ENCODE measurements at regions not wholly inside any gene's neighbourhood (a gene's known extent, or its start where the extent isn't known, plus 50 kb on each side); places are given as distances from the start of the nearest gene placed in this dataset.
"Not testable (repeated sequence)": the region's sequence is repeated elsewhere in the genome, so short reads cannot be mapped to it uniquely, and the experiment has no call there.

DNA sequence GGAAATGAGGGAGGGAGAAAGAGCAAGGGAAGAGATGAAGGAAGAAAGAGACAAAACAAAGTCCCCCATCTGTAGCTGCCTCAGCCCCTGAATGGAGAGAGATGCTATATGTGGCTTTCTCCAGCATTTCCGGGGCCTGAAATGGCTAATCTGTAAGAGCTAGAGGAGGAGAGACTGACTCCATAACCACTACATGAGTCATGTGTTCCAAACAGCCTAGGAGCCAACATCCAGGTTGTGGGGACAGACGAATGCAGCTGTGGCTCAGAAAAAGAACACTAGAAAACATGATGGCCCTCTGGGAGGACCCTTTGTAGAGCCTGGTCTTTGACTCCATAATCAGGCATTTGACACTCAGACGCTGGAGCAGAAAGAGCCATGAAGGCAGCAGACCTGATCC, 292.0 kb upstream of the ZNF507 start:
- Mint-ChIP-seq H3K9me3 (no peaks in the 10 kb centered on the region), H3K36me3 (no peaks in the 10 kb centered on the region), H3K27ac (no peak overlapping the region), H3K4me1 (no peaks in the 10 kb centered on the region), H3K27me3 (no peaks in the 10 kb centered on the region), H3K4me3 (no peak overlapping the region)

DNA sequence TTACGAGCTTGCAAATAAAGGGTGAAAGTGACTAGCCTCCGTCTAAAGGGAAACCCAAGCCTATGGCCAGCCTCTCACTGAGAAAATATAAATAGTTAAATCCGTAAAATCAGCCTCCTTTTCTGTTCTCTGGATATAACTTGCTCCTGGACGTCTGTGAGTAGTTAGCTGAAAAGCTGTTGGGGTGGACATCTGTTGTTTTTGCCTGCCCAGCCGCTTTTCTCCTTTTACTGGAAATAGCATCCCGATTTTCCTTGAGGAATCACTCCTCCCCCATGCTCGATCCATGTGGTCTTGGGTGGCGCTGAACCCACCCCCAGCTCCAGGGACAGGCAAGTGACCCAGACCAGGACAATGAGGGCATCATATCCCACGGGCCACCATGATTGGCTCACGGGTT, 291.5 kb upstream of the ZNF507 start:
- Mint-ChIP-seq H3K9me3 (no peaks in the 10 kb centered on the region), H3K27me3 (no peaks in the 10 kb centered on the region), H3K36me3 (no peaks in the 10 kb centered on the region), H3K4me1 (no peaks in the 10 kb centered on the region), H3K4me3 (no peak overlapping the region), H3K27ac (no peak overlapping the region)

DNA sequence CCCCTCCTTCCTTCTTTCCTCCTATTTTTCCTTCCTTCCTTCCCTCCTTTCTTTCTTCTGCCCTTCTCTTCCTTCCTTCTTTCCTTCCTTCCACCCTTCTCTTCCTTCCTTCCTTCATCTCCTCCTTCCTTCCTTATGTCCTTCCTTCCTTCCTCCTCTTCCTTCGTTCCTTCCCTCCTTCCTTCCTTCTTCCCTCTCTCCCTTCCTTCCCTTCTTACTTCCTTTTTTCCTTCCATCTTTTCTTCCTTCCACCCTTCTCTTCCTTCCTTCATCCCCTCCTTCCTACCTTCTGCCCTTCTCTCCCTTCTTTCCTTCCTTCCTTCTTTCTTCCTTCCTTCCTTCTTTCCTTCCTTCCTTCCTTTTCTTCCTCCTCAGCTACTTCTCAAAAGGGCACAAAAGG, 287.3 kb upstream of the ZNF507 start:
- Mint-ChIP-seq H3K4me3 (no peak overlapping the region), H3K4me1 (no peaks in the 10 kb centered on the region), H3K27me3 (no peaks in the 10 kb centered on the region), H3K27ac (no peak overlapping the region), H3K36me3 (no peaks in the 10 kb centered on the region), H3K9me3 (no peaks in the 10 kb centered on the region)

DNA sequence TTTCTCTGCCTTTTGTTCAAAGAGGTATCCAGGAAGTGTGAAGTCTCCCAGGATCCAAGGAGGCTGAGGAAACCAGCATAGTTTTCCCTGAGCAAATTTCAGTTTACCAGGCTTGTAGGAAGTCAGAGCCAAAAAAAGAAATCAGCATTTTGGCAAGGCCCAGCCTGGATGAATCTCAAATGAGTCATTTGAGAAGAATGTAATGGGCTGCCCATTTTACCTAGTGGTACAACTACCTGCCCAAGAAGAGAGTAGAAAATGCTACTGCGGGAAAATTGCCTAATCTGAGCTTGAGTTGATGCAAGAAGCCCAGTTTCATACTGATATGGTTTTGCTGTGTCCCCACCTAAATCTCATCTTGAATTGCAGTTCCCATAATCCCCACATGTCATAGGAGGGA, 284.1 kb upstream of the ZNF507 start:
- Mint-ChIP-seq H3K4me3 (no peak overlapping the region), H3K4me1 (no peaks in the 10 kb centered on the region), H3K9me3 (no peaks in the 10 kb centered on the region), H3K27ac (no peak overlapping the region), H3K36me3 (no peaks in the 10 kb centered on the region), H3K27me3 (no peaks in the 10 kb centered on the region)

DNA sequence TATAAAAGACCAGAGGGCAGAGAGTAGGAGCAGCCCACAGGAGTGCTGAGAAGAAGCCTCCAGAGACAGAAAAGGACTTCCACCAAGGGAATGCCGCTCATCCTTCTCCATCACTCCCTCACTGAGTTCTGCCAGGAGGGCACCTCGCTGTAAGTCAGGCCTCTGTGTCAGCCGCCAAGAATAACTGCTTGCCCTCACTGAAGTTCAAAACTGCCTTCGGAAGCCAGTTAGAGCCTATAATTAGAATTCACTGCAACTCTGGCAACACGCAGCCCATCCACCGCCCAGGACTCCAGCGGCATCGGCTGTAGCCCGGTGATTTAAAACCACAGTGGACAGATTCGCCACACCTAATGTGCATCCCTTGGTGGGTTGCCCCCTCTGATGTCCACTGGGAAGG, 281.8 kb upstream of the ZNF507 start:
- Mint-ChIP-seq H3K4me1 (no peaks in the 10 kb centered on the region), H3K27ac (no peak overlapping the region), H3K36me3 (no peaks in the 10 kb centered on the region), H3K4me3 (no peak overlapping the region), H3K27me3 (no peaks in the 10 kb centered on the region), H3K9me3 (no peaks in the 10 kb centered on the region)

DNA sequence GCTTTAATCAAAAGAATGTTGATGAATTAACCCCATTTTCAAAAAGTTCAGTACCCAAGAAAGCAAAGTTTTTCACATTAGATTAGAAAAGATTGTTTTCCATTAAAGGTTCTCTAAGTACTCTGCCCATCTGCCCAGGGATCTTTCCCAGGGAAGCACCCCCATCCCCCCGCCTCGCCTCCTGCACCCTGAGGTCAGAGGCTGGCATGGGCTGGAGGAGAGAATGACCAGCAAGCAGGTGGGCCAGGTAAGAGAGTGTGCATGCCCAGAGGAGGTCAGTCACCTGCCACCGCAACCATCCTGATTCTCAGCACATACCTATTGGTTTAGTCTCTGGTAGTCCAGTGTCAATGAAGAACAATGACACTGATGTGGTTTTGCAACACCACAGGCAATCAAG, 279.4 kb upstream of the ZNF507 start:
- Mint-ChIP-seq H3K27me3 (no peaks in the 10 kb centered on the region), H3K4me1 (no peaks in the 10 kb centered on the region), H3K9me3 (no peaks in the 10 kb centered on the region), H3K4me3 (no peak overlapping the region), H3K36me3 (no peaks in the 10 kb centered on the region), H3K27ac (no peak overlapping the region)

DNA sequence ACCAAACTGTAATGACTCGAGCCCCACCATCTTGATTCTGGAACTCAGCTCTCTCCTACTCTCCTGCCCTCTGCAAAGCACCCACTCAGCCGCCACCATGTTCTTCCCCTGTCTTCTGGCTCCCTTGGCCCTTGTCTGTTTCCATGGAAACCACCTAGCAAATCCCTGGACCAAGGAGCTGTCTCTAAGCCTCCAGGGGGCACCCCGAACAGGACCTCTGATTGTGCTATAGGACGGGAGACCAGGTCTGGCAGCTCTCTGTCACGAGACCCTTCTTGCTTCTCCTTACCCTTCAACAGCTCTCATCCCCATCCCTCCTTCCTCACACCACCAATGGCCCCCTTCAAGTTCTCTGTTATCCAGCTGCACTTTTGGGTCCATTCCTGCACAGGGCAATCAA, 277.7 kb upstream of the ZNF507 start:
- H3K36me3 Mint-ChIP-seq = no peaks in the 10 kb centered on the region
- H3K4me3 Mint-ChIP-seq = no peak overlapping the region
- H3K4me1 Mint-ChIP-seq = no peaks in the 10 kb centered on the region
- H3K27me3 Mint-ChIP-seq = no peaks in the 10 kb centered on the region
- H3K27ac Mint-ChIP-seq = no peak overlapping the region
- H3K9me3 Mint-ChIP-seq = no peaks in the 10 kb centered on the region

DNA sequence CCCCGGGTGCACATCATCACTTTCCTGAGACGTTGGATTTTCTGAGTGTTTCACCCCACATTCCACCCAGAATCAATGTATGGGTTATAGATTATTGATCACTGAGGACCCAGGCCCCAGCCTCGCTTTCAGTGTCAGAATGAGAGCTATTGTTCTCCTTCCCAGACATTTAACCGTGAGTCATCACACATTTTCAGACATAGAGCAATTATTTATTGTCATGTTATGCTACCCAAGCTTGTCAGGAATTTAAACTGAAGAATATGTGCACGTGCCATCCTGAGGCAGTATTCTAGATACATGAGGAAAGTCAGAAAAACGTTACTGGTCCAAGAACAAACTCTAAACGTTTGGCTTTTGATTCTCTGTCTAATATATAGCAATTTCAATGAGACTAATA, 276.6 kb upstream of the ZNF507 start:
- Mint-ChIP-seq H3K4me3 (no peak overlapping the region), H3K36me3 (no peaks in the 10 kb centered on the region), H3K9me3 (no peaks in the 10 kb centered on the region), H3K4me1 (no peaks in the 10 kb centered on the region), H3K27me3 (no peaks in the 10 kb centered on the region), H3K27ac (no peak overlapping the region)

DNA sequence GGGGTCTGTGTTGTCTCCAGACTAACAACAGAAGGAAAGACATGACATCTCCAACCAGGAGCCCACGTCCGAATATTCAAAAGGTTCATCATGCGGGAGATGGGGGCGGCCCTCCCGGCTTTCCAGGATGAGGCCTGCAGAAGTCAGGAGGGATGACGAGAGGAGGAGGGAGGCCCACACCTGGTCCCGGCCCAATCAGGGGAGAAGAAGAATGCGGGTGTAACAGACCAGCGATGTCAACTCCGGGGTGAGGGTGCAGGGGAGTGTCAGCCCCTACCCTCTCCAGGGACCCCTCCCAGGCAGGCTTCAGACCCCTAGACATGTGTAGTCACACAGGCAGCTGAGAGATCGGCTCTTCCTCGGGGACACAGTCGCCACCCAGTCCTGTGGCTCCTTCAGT, 275.3 kb upstream of the ZNF507 start:
- Mint-ChIP-seq H3K4me3 (no peak overlapping the region), H3K9me3 (no peaks in the 10 kb centered on the region), H3K27me3 (no peaks in the 10 kb centered on the region), H3K4me1 (no peaks in the 10 kb centered on the region), H3K27ac (no peak overlapping the region), H3K36me3 (no peaks in the 10 kb centered on the region)

DNA sequence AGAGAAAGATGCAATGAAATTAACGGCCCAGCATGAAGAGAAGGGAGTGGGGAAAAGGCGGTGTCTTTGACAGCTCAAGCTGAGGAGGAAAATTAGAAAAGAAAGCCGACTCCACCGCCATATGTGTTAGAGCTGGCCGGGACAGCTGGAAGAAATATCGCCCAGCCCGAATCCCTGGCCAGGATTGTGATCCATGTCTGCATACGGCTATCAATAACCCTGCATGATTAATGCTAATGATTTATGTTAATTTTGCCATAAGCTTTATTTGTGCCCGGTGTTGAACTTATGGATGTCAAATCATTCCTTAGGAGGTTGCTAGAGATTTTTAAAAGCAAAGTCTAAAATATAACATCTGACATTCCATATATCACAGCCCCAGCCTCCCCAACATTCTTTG, 263.4 kb upstream of the ZNF507 start:
- Mint-ChIP-seq H3K36me3 (no peaks in the 10 kb centered on the region), H3K9me3 (peaks cover 7% of the 10 kb centered on the region), H3K4me3 (no peak overlapping the region), H3K4me1 (no peaks in the 10 kb centered on the region), H3K27ac (no peak overlapping the region), H3K27me3 (no peaks in the 10 kb centered on the region)

DNA sequence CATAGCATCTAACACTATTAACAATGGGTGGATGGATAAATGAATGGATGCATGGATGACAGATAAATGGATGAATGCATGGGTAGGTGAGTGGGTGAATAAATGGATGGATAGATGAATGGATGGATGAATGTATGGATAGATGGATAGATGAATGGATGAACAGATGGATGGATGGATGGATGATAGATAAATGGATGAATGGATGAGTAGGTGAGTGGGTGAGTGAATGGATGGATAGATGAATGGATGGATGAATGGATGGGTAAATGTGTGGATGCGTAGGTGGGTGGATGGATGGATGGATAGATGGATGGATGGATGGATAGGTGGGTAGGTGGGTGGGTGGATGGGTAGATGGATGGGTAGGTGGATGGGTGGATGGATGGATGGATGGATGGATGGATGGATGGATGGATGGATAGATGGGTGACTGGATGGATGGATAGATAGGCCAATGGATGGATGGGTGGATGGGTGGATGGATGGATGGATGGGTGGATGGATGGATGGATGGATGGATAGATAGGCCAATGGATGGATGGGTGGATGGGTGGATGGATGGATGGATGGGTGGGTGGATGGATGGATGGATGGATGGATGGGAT, 260.6 kb upstream of the ZNF507 start:
- not testable (repeated sequence) for H3K4me3 Mint-ChIP-seq, H3K27ac Mint-ChIP-seq, H3K36me3 Mint-ChIP-seq, H3K9me3 Mint-ChIP-seq, H3K27me3 Mint-ChIP-seq, H3K4me1 Mint-ChIP-seq

DNA sequence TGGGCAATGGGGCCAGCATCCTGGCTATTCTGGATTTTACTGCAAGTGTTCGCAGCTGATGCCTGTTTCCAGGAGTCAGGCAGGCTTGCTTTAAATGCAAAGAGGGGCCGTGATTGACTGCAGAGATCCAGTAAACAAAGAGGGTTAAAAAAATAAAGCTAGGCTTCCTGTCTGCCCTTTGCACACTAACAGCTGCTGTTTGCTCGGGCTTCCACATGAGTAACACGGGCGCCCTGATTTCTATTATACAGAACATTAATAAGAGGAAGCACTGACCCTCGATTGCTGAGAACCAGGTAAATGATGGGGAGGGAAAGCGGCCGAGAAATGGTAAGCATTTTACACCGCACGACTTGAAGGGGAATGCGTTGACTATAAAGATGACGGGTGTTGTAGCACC, 254.2 kb upstream of the ZNF507 start:
- Mint-ChIP-seq H3K9me3 (no peaks in the 10 kb centered on the region), H3K4me1 (no peaks in the 10 kb centered on the region), H3K4me3 (no peak overlapping the region), H3K36me3 (no peaks in the 10 kb centered on the region), H3K27ac (no peak overlapping the region), H3K27me3 (no peaks in the 10 kb centered on the region)

DNA sequence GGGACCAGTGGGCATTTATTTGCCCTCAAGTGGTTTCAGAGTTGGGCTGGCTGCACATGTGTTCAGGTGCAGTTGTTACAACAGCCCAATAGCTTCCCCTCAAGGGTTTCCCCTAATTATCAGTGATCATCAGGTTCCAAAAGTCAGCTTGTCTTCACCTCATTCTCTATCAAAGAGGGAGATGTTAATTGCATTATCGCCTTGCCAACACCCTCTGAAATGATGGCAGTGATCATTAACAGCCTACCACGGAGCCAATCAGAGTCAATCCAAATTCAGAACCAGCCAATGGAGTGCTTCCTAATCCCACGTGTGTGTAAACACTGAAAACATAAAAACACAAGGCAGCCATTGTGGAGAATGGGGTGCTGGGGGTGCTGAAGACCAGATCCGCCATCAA, 248.4 kb upstream of the ZNF507 start:
- Mint-ChIP-seq H3K4me3 (no peak overlapping the region), H3K4me1 (no peaks in the 10 kb centered on the region), H3K36me3 (no peaks in the 10 kb centered on the region), H3K9me3 (peaks cover 6% of the 10 kb centered on the region), H3K27ac (no peak overlapping the region), H3K27me3 (peaks cover 2% of the 10 kb centered on the region)

DNA sequence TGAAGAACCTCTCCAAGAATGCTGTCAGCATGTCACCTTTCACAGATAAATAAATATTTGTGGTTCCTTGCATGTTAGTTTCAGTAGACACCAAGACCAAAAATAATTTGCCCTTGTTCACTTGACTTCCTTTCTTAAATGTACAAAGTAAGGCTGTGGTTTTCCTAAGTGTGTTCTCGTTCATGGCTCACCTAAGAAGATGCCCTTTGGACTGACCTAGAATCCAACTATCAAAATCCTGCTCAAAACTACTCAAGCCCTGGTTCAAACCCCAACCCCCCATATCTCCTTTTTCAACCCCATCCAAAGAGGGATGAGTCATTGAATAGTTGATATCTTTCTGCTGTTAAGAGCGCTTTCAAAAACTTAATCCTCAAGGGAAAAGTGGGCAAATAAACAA, 247.8 kb upstream of the ZNF507 start:
- peaks cover 3% of the 10 kb centered on the region for H3K27me3 Mint-ChIP-seq
- no peaks in the 10 kb centered on the region for H3K36me3 Mint-ChIP-seq
- H3K4me1 Mint-ChIP-seq = no peaks in the 10 kb centered on the region
- H3K9me3 Mint-ChIP-seq = peaks cover 6% of the 10 kb centered on the region
- no peak overlapping the region for H3K4me3 Mint-ChIP-seq
- no peak overlapping the region for H3K27ac Mint-ChIP-seq

DNA sequence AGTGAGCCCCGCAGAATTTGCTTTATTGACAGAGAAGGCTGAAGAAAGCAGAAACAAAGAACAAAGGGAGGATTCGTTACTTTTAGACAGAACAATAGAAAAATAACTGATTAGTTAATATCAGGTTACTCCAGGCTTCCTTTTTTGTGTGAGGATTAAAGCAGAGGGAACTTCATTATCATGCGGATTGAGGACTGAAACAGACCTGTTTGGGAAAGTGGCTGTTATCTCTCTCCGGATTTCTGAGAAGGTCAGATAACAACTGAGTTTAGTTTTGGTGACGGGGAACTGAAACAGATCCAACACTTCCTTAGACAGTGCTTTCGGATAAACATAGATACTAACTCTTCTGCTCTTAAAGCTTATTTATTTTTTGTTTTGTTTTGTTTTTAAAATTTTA, 246.4 kb upstream of the ZNF507 start:
- Mint-ChIP-seq H3K4me3 (no peak overlapping the region), H3K4me1 (no peaks in the 10 kb centered on the region), H3K27me3 (peaks cover 10% of the 10 kb centered on the region), H3K27ac (no peak overlapping the region), H3K36me3 (no peaks in the 10 kb centered on the region), H3K9me3 (peaks cover 6% of the 10 kb centered on the region)

DNA sequence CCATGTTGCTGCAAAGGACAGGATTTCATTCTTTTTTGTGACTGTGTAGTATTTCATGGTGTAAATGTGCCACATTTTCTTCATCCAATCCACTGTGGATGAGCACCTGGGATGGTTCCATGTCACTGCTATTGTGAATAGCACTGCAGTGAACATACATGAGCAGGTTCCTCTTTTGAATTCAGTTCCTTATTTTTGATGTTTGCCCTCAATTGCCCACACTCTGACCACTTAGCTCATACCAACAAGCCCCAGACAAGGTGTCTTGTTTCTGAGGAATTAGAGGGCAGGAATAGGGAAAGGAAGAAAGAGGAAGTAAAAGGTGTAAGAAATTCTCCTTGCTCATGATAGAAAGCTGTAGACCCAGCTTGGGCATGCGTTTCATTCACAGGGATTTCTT, 244.2 kb upstream of the ZNF507 start:
- Mint-ChIP-seq H3K27me3 (peaks cover 17% of the 10 kb centered on the region), H3K4me1 (no peaks in the 10 kb centered on the region), H3K27ac (no peak overlapping the region)

DNA sequence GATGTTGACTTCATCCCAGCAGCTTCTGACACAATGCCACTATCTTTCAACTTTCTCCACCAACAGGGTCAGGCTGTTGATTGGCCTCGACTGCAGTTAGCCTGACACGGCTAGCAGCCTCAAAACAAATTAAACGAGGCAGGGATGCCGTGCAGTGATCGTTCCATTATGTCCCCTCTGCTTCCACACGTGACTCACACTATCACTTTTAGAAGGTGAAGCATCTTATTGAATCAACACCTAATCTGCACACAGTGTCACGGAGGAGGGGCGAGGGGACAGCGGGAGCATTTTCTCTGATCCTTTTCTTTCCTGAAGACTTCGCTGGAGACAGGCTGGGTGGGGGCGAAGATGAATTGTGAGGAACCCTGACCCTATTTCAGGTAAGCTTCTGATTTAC, 241.9 kb upstream of the ZNF507 start:
- Mint-ChIP-seq H3K27ac (no peak overlapping the region), H3K36me3 (no peaks in the 10 kb centered on the region), H3K9me3 (peaks cover 3% of the 10 kb centered on the region), H3K4me3 (no peak overlapping the region), H3K27me3 (peaks cover 19% of the 10 kb centered on the region), H3K4me1 (no peaks in the 10 kb centered on the region)

More for the DNA sequence above, 244.2 kb upstream of the ZNF507 start:
- Mint-ChIP-seq H3K9me3 (peaks cover 6% of the 10 kb centered on the region), H3K4me3 (no peak overlapping the region), H3K36me3 (no peaks in the 10 kb centered on the region)
